ENCODE measurements at regions not wholly inside any gene's neighbourhood (a gene's known extent, or its start where the extent isn't known, plus 50 kb on each side); places are given as distances from the start of the nearest gene placed in this dataset.

- TF ChIP-seq POLR2A (IDR thresholded peaks at IDR 0.05) (no peak), EP300 (IDR thresholded peaks at IDR 0.05) (no peak)
Observed at GRCh38 chr9:87442451-87442850, 55.2 kb upstream of the DAPK1 start.

All from suprapubic skin (tissue), 2 donors.